GM12875 (cell line): ENCODE measurements at regions not wholly inside any gene's neighbourhood (a gene's known extent, or its start where the extent isn't known, plus 50 kb on each side); places are given as distances from the start of the nearest gene placed in this dataset.

Experiments used
- H3K4me3 ChIP-seq: one replicate; pipeline ENCODE4 v1.5.1; 2011; ENCODE audit warnings: low read depth, low read length, control low read depth
- CTCF ChIP-seq: IDR thresholded peaks from 2 replicates; pipeline ENCODE4 v1.5.1; 2011; ENCODE audit warnings: low read depth, mild to moderate bottlenecking, control low read depth, inconsistent platforms, low read length, moderate library complexity, borderline replicate concordance; ENCODE audit not compliant: insufficient read depth

- H3K4me3 ChIP-seq, result no peak overlapping the region
- TF ChIP-seq CTCF, result no peak
Measured at GRCh38 chr6:142666599-142667185, 278.3 kb downstream of the HIVEP2 start.

- no peak overlapping the region for H3K4me3 ChIP-seq
- TF ChIP-seq CTCF, result no peak
Measured at GRCh38 chr6:142669471-142670351, 275.3 kb downstream of the HIVEP2 start.

GRCh38 chr6:142671791-142672190 lies 273.2 kb downstream of the HIVEP2 start:
- no peak overlapping the region for H3K4me3 ChIP-seq
- TF ChIP-seq CTCF, result no peak

- no peak for TF ChIP-seq CTCF
- no peak overlapping the region for H3K4me3 ChIP-seq
Measured at GRCh38 chr6:142675517-142675916, 269.5 kb downstream of the HIVEP2 start.

GRCh38 chr6:142676027-142676443 lies 268.9 kb downstream of the HIVEP2 start:
- TF ChIP-seq CTCF, result no peak
- no peak overlapping the region for H3K4me3 ChIP-seq

- no peak for TF ChIP-seq CTCF
- no peak overlapping the region for H3K4me3 ChIP-seq
Measured at GRCh38 chr6:142676647-142677192, 268.3 kb downstream of the HIVEP2 start.
